Panc1 (cell line): ENCODE measurements at regions not wholly inside any gene's neighbourhood (a gene's known extent, or its start where the extent isn't known, plus 50 kb on each side); places are given as distances from the start of the nearest gene placed in this dataset.

ENCODE experiments used
- ATAC-seq: fragments of 200-7000 bp; cut with Tn5 transposase; 2 replicates; pipeline ENCODE4 v1.9.1; 2020; ENCODE audit warnings: mild to moderate bottlenecking, moderate library complexity
- BruUV-seq: library from RNA; stranded (reverse); fragments of 400-500 nt; replicated peaks from 2 replicates; lab custom pipeline; 2021; lab: Mats Ljungman, UMichigan
- CTCF ChIA-PET: fragments of 300-600 bp; sonication (Branson Sonifier 250); formaldehyde crosslinking; loops from one replicate; lab custom pipeline; 2022; ENCODE audit warnings: antibody characterized with exemption; lab: Charles Lee
- POLR2A ChIA-PET: fragments of 300-600 bp; sonication (Branson Sonifier 250); formaldehyde crosslinking; loops from one replicate; lab custom pipeline; 2022; ENCODE audit warnings: antibody characterized with exemption; lab: Charles Lee
- DNase-seq: peaks from one replicate; pipeline ENCODE4 v3.0.0-alpha.2; 2010; ENCODE audit warnings: low read depth, low spot score
- H3K27ac ChIP-seq: 2 replicates; pipeline ENCODE4 v1.5.1; 2011; ENCODE audit warnings: mild to moderate bottlenecking, low read length, inconsistent platforms
- H3K27me3 ChIP-seq: fragments of 200-500 bp; sonication (Bioruptor generic); 2 replicates; pipeline ENCODE4 v1.6.0; 2014; ENCODE audit warnings: low read length, inconsistent platforms; ENCODE audit not compliant: control insufficient read depth, insufficient read depth
- H3K36me3 ChIP-seq: fragments of 200-500 bp; sonication (Bioruptor generic); 2 replicates; pipeline ENCODE4 v1.5.1; 2014; ENCODE audit warnings: inconsistent platforms, mild to moderate bottlenecking, low read length, moderate library complexity; ENCODE audit not compliant: control insufficient read depth, insufficient read depth
- H3K4me1 ChIP-seq: 2 replicates; pipeline ENCODE4 v1.5.1; 2011; ENCODE audit warnings: inconsistent platforms, mild to moderate bottlenecking, low read length, moderate library complexity; ENCODE audit not compliant: control insufficient read depth, insufficient read depth
- H3K4me3 ChIP-seq, 2 experiments: 2 replicates each; pipeline ENCODE4 v1.5.1; 2011 to 2012; ENCODE audit warnings: low read depth in 2 of 2, low read length in 2 of 2, mild to moderate bottlenecking in 2 of 2, inconsistent platforms in 1 of 2, moderate library complexity in 1 of 2
- H3K9me3 ChIP-seq: fragments of 200-500 bp; sonication (Bioruptor generic); 2 replicates; pipeline ENCODE4 v1.5.1; 2014; ENCODE audit warnings: low read depth, mild to moderate bottlenecking, inconsistent platforms, low read length, moderate library complexity; ENCODE audit not compliant: control insufficient read depth, insufficient read depth
- POLR2AphosphoS5 ChIP-seq: IDR thresholded peaks from 2 replicates; pipeline ENCODE4 v1.6.1; 2012; ENCODE audit warnings: mild to moderate bottlenecking, low read depth, low read length, moderate library complexity
- SIN3A ChIP-seq: IDR thresholded peaks from 2 replicates; pipeline ENCODE4 v1.6.1; 2012; ENCODE audit warnings: low read depth, mild to moderate bottlenecking, low read length, moderate library complexity, borderline replicate concordance; ENCODE audit not compliant: insufficient read depth
- TCF7L2 ChIP-seq: IDR thresholded peaks from 2 replicates; pipeline ENCODE4 v1.6.1; 2011; ENCODE audit warnings: mild to moderate bottlenecking, low read depth, low read length, inconsistent platforms
- in situ Hi-C: cut with HindIII; loops from 2 replicates; pipeline ENCODE4 v1.10.0; 2016; ENCODE audit warnings: low sequenced_read_pairs, low pct_unique_long_range_greater_than_20kb
- intact Hi-C: fragments of 100-400 bp; cut with micrococcal nuclease; formaldehyde crosslinking; loops from one replicate; pipeline ENCODE4 v1.10.0; 2022; ENCODE audit not compliant: unreplicated experiment
- TF ChIP-seq, protein P1 (sequence below): fragments of 450-650 bp; IDR thresholded peaks from 2 replicates; pipeline ENCODE4 v1.5.1; 2017; ENCODE audit warnings: mild to moderate bottlenecking
- TF ChIP-seq, protein P2 (sequence below), 2 experiments: IDR thresholded peaks; 2 replicates each; pipeline ENCODE4 v1.6.1; 2011 to 2012; ENCODE audit warnings: low read depth in 2 of 2, control low read depth in 1 of 2, low read length in 1 of 2, mild to moderate bottlenecking in 1 of 2, moderate library complexity in 1 of 2; ENCODE audit not compliant: insufficient read depth in 1 of 2

DNA sequence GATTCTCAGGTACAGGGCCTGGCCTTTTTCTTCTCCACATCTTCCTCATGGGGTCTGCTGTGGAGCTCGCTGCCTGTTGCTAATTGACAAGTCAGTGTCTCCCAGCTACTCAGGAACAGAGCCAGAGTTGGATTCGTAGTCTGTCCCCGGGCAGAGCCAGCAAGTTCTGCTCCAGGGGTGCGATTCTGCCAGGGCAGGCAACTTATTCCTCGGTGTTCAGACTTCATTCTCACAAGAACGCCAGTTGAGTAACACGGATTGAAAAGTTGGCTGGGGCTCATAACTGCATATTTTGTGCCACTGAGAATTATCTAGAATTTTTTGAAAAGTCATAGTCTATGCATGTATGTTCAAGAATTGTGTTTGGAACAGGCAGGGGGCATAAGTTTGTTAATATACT lies 336.7 kb upstream of the NPVF start:
- ATAC-seq = no peak
- Histone ChIP-seq H3K27me3 (peaks cover 16% of the 10 kb centered on the region), H3K36me3 (no peaks in the 10 kb centered on the region), H3K27ac (no peak overlapping the region), H3K4me1 (peaks cover 4% of the 10 kb centered on the region; the same call in 1 of the 2 replicates), H3K9me3 (no peaks in the 10 kb centered on the region), H3K4me3 (no peak overlapping the region)
- intact Hi-C loops (no loop called here), in situ Hi-C loops (no loop called here)
- ChIA-PET CTCF (interaction anchor here (1.0 to 4.0 kb wide), 3 partner anchors 174 to 305 kb away, joined by 3 to 16 read pairs (median 4); no protein-coding TSS in a partner anchor), POLR2A (no interaction called here)
- TF ChIP-seq SIN3A = no peak
- no peak for TF ChIP-seq TCF7L2
- TF ChIP-seq, protein P1, sequence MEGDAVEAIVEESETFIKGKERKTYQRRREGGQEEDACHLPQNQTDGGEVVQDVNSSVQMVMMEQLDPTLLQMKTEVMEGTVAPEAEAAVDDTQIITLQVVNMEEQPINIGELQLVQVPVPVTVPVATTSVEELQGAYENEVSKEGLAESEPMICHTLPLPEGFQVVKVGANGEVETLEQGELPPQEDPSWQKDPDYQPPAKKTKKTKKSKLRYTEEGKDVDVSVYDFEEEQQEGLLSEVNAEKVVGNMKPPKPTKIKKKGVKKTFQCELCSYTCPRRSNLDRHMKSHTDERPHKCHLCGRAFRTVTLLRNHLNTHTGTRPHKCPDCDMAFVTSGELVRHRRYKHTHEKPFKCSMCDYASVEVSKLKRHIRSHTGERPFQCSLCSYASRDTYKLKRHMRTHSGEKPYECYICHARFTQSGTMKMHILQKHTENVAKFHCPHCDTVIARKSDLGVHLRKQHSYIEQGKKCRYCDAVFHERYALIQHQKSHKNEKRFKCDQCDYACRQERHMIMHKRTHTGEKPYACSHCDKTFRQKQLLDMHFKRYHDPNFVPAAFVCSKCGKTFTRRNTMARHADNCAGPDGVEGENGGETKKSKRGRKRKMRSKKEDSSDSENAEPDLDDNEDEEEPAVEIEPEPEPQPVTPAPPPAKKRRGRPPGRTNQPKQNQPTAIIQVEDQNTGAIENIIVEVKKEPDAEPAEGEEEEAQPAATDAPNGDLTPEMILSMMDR = no peak
- no peak for TF ChIP-seq POLR2AphosphoS5
- TF ChIP-seq, protein P2, sequence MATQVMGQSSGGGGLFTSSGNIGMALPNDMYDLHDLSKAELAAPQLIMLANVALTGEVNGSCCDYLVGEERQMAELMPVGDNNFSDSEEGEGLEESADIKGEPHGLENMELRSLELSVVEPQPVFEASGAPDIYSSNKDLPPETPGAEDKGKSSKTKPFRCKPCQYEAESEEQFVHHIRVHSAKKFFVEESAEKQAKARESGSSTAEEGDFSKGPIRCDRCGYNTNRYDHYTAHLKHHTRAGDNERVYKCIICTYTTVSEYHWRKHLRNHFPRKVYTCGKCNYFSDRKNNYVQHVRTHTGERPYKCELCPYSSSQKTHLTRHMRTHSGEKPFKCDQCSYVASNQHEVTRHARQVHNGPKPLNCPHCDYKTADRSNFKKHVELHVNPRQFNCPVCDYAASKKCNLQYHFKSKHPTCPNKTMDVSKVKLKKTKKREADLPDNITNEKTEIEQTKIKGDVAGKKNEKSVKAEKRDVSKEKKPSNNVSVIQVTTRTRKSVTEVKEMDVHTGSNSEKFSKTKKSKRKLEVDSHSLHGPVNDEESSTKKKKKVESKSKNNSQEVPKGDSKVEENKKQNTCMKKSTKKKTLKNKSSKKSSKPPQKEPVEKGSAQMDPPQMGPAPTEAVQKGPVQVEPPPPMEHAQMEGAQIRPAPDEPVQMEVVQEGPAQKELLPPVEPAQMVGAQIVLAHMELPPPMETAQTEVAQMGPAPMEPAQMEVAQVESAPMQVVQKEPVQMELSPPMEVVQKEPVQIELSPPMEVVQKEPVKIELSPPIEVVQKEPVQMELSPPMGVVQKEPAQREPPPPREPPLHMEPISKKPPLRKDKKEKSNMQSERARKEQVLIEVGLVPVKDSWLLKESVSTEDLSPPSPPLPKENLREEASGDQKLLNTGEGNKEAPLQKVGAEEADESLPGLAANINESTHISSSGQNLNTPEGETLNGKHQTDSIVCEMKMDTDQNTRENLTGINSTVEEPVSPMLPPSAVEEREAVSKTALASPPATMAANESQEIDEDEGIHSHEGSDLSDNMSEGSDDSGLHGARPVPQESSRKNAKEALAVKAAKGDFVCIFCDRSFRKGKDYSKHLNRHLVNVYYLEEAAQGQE (IDR thresholded peaks at IDR 0.05; ENCODE audit: insufficient read depth in 1 of 2, low read depth in 2 of 2, low read length in 1 of 2) = no peak
- no peak for DNase-seq
- BruUV-seq = no TSS peak

DNA sequence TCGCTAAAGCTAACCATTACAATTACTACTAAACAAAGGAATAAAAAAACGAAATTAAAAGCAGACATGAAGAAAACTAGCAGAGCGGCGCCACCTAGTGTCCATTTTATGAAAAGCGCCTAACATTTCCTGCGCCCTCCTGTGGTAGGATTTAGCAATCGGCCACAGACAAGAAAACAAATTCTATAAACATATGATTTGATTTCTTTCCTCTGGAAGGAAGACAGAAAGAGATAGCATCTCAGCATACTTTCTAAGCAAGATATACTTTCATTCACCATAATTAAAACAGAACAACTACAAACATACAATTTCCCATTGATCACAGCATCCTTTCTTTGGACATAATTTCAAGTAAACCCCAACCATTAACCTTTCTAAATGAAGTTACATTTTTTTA lies 337.7 kb upstream of the NPVF start:
- no TSS peak for BruUV-seq
- POLR2A ChIA-PET = no interaction called here
- no peak for ATAC-seq

More for the DNA sequence above, 337.7 kb upstream of the NPVF start:
- H3K27me3 ChIP-seq = peaks cover 16% of the 10 kb centered on the region
- intact Hi-C loops (loop anchor here (1.0 kb wide), 2 partner anchors 175 to 307 kb away; no protein-coding TSS in a partner anchor), in situ Hi-C loops (no loop called here)
- H3K4me1 ChIP-seq = peaks cover 4% of the 10 kb centered on the region; the same call in 1 of the 2 replicates
- TF ChIP-seq, protein P1 = peak; percentile 98
- no peak for TF ChIP-seq TCF7L2
- TF ChIP-seq SIN3A = no peak
- no peak overlapping the region for H3K4me3 ChIP-seq
- H3K9me3 ChIP-seq = no peaks in the 10 kb centered on the region
- peak; percentile 82 for DNase-seq
- CTCF ChIA-PET = interaction anchor here (1.3 to 4.0 kb wide), 3 partner anchors 175 to 306 kb away, joined by 3 to 16 read pairs (median 4); no protein-coding TSS in a partner anchor
- no peak overlapping the region for H3K27ac ChIP-seq
- no peaks in the 10 kb centered on the region for H3K36me3 ChIP-seq
